SU-DHL-6 (cell line): ENCODE measurements at regions not wholly inside any gene's neighbourhood (a gene's known extent, or its start where the extent isn't known, plus 50 kb on each side); places are given as distances from the start of the nearest gene placed in this dataset.
"Not testable (repeated sequence)": the region's sequence is repeated elsewhere in the genome, so short reads cannot be mapped to it uniquely, and the experiment has no call there.

ENCODE experiments used
- CTCF ChIP-seq: fragments of 200-600 bp; sonication (generic); IDR thresholded peaks from one replicate; pipeline ENCODE4 v1.5.1; 2017; ENCODE audit warnings: antibody characterized with exemption, mild to moderate bottlenecking, low read length, moderate library complexity; ENCODE audit not compliant: insufficient read depth, poor library complexity, severe bottlenecking
- EZH2phosphoT487 ChIP-seq: fragments of 200-600 bp; sonication (generic), shearing (Covaris generic); conservative IDR thresholded peaks from 2 replicates; pipeline ENCODE4 v1.6.1; 2018; ENCODE audit warnings: mild to moderate bottlenecking, antibody characterized with exemption, low read length, moderate library complexity, mixed read lengths

- TF ChIP-seq CTCF, EZH2phosphoT487: not testable (repeated sequence)
Observed at GRCh38 chr2:144724460-144724859, 204.5 kb upstream of the ZEB2 start.
